CD4-positive, alpha-beta T cell treated with Interferon alpha-2 for 1 hour (primary cell): ENCODE measurements at regions not wholly inside any gene's neighbourhood (a gene's known extent, or its start where the extent isn't known, plus 50 kb on each side); places are given as distances from the start of the nearest gene placed in this dataset.

Experiments
- DNase-seq, 2 donors: peaks; one replicate each; pipeline ENCODE4 v3.0.0-alpha.2; 2020 to 2022

- DNase-seq = no peak
These were observed 163.3 kb upstream of the RAD23B start for GRCh38 chr9:107119735-107120134.

- DNase-seq = no peak
These were observed 159.7 kb upstream of the RAD23B start for GRCh38 chr9:107123389-107123788.

- DNase-seq = no peak
These were observed 155.5 kb upstream of the RAD23B start for GRCh38 chr9:107127608-107128007.

- no peak for DNase-seq
These were observed 151.8 kb upstream of the RAD23B start for GRCh38 chr9:107131108-107131799.

- DNase-seq = no peak
These were observed 146.8 kb upstream of the RAD23B start for GRCh38 chr9:107136296-107136695.

GRCh38 chr9:107137495-107138202 lies 145.4 kb upstream of the RAD23B start:
- peak in 1 of 2 donors; percentile 25 for DNase-seq

- no peak for DNase-seq
These were observed 144.7 kb upstream of the RAD23B start for GRCh38 chr9:107138261-107138992.

GRCh38 chr9:107141967-107142366 lies 141.1 kb upstream of the RAD23B start:
- DNase-seq = no peak

GRCh38 chr9:107142430-107142829 lies 140.6 kb upstream of the RAD23B start:
- no peak for DNase-seq

GRCh38 chr9:107142896-107143603 lies 140.0 kb upstream of the RAD23B start:
- DNase-seq = no peak

- DNase-seq = no peak
These were observed 138.6 kb upstream of the RAD23B start for GRCh38 chr9:107144475-107144874.

- no peak for DNase-seq
These were observed 135.9 kb upstream of the RAD23B start for GRCh38 chr9:107147134-107147533.

GRCh38 chr9:107148216-107148615 lies 134.9 kb upstream of the RAD23B start:
- no peak for DNase-seq

- DNase-seq = no peak
These were observed 133.3 kb upstream of the RAD23B start for GRCh38 chr9:107149756-107150155.

GRCh38 chr9:107153336-107153735 lies 129.7 kb upstream of the RAD23B start:
- DNase-seq = no peak

- DNase-seq = no peak
These were observed 128.8 kb upstream of the RAD23B start for GRCh38 chr9:107154291-107154690.

- DNase-seq = no peak
These were observed 128.3 kb upstream of the RAD23B start for GRCh38 chr9:107154766-107155165.

- no peak for DNase-seq
These were observed 127.7 kb upstream of the RAD23B start for GRCh38 chr9:107155244-107155817.

- peak in 1 of 2 donors; percentile 3 for DNase-seq
These were observed 124.8 kb upstream of the RAD23B start for GRCh38 chr9:107158321-107158720.

GRCh38 chr9:107161338-107161737 lies 121.7 kb upstream of the RAD23B start:
- no peak for DNase-seq

GRCh38 chr9:107163370-107163769 lies 119.7 kb upstream of the RAD23B start:
- no peak for DNase-seq

GRCh38 chr9:107169796-107170195 lies 113.3 kb upstream of the RAD23B start:
- DNase-seq = no peak

- no peak for DNase-seq
These were observed 112.3 kb upstream of the RAD23B start for GRCh38 chr9:107170801-107171200.
